Mammary epithelial cell (primary cell): ENCODE measurements at regions not wholly inside any gene's neighbourhood (a gene's known extent, or its start where the extent isn't known, plus 50 kb on each side); places are given as distances from the start of the nearest gene placed in this dataset.

Experiments used
- EZH2 ChIP-seq: IDR thresholded peaks from 2 replicates; pipeline ENCODE4 v1.6.1; 2012; ENCODE audit warnings: low read length, inconsistent platforms, borderline replicate concordance
- TF ChIP-seq, protein P1 (sequence below), 2 donors: IDR thresholded peaks in 1 of 2; conservative IDR thresholded peaks in 1 of 2; 2 replicates each; pipeline ENCODE4 v1.5.1; 2011 to 2012; ENCODE audit warnings: inconsistent platforms in 2 of 2, low read length in 2 of 2, mild to moderate bottlenecking in 2 of 2, control low read depth in 1 of 2, low read depth in 1 of 2; ENCODE audit not compliant: insufficient read depth in 1 of 2; ENCODE audit errors: extremely low read depth in 1 of 2

DNA sequence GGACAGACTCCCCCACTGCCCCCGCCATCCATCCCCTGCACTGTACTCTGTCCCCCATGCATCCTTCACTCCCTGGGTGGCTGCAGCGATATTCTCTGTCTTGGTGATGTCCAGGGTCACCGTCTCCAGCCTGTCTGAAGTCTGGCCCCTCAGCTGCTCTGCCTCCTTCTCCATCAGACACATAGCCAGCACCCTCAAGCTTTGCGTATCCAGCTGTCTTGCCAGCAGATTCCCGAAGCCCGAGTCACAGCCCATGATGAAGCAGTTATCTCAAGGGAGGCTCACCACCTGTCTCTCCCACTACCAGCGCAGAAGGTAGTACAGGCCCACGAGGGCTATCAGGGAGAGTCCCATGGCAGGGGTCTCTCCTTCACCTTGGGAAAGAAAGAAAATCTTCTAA lies 77.8 kb downstream of the HSD17B6 start:
- TF ChIP-seq, protein P1, sequence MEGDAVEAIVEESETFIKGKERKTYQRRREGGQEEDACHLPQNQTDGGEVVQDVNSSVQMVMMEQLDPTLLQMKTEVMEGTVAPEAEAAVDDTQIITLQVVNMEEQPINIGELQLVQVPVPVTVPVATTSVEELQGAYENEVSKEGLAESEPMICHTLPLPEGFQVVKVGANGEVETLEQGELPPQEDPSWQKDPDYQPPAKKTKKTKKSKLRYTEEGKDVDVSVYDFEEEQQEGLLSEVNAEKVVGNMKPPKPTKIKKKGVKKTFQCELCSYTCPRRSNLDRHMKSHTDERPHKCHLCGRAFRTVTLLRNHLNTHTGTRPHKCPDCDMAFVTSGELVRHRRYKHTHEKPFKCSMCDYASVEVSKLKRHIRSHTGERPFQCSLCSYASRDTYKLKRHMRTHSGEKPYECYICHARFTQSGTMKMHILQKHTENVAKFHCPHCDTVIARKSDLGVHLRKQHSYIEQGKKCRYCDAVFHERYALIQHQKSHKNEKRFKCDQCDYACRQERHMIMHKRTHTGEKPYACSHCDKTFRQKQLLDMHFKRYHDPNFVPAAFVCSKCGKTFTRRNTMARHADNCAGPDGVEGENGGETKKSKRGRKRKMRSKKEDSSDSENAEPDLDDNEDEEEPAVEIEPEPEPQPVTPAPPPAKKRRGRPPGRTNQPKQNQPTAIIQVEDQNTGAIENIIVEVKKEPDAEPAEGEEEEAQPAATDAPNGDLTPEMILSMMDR (conservative IDR thresholded peaks at IDR 0.05 in 1 of 2, IDR thresholded peaks at IDR 0.05 in 1 of 2; ENCODE audit: extremely low read depth in 1 of 2, insufficient read depth in 1 of 2, low read depth in 1 of 2, low read length in 2 of 2), result no peak
- TF ChIP-seq EZH2, result no peak
